Mucosa of rectum (tissue), 2 donors: ENCODE measurements at regions not wholly inside any gene's neighbourhood (a gene's known extent, or its start where the extent isn't known, plus 50 kb on each side); places are given as distances from the start of the nearest gene placed in this dataset.

Experiments
- H3K27ac ChIP-seq, 2 donors: one replicate each; pipeline ENCODE4 v1.7.0; 2013; ENCODE audit warnings: inconsistent platforms in 2 of 2, low read depth in 2 of 2, low read length in 2 of 2
- H3K27me3 ChIP-seq, 2 donors: one replicate each; pipeline ENCODE4 v1.7.0; 2013; ENCODE audit warnings: low read length in 2 of 2; ENCODE audit not compliant: control insufficient read depth in 2 of 2, insufficient read depth in 2 of 2
- H3K36me3 ChIP-seq, 2 donors: one replicate each; pipeline ENCODE4 v1.7.0; 2013; ENCODE audit warnings: low read length in 2 of 2; ENCODE audit not compliant: control insufficient read depth in 2 of 2, insufficient read depth in 2 of 2
- H3K4me1 ChIP-seq, 2 donors: one replicate each; pipeline ENCODE4 v1.7.0; 2013; ENCODE audit warnings: low read length in 2 of 2, mild to moderate bottlenecking in 1 of 2; ENCODE audit not compliant: control insufficient read depth in 2 of 2, insufficient read depth in 2 of 2
- H3K4me3 ChIP-seq, 2 donors: one replicate each; pipeline ENCODE4 v1.7.0; 2013; ENCODE audit warnings: low read length in 2 of 2
- H3K9ac ChIP-seq, 2 donors: one replicate each; pipeline ENCODE4 v1.7.0; 2013; ENCODE audit warnings: low read length in 2 of 2, low read depth in 1 of 2, mild to moderate bottlenecking in 1 of 2
- H3K9me3 ChIP-seq, 2 donors: one replicate each; pipeline ENCODE4 v1.7.0; 2013; ENCODE audit warnings: low read length in 2 of 2; ENCODE audit not compliant: control insufficient read depth in 2 of 2
- donor health status: healthy.
- donor health status: Normal muscosa, but diverticular disease.

DNA sequence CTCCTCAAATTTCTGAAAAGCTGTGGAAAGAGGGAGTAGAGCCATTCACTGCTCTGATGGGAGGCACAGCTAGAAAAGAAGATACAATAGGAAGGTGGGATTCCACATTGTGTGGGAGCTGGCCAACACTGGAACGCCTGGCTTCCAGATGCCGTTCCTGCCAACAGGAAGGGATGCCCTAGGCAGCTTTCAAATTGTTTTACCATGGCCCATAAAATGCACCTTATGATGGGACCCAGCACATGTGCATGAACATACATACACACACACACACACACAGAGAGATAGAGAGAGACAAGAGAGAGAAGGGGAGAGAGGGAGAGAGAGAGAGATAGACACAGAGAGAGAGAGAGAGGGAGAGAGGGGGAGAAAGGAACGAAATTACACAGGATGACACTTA, 86.1 kb upstream of the BZW1 start:
- Histone ChIP-seq H3K9ac (no peak overlapping the region), H3K4me3 (no peak overlapping the region), H3K27ac (no peak overlapping the region)

DNA sequence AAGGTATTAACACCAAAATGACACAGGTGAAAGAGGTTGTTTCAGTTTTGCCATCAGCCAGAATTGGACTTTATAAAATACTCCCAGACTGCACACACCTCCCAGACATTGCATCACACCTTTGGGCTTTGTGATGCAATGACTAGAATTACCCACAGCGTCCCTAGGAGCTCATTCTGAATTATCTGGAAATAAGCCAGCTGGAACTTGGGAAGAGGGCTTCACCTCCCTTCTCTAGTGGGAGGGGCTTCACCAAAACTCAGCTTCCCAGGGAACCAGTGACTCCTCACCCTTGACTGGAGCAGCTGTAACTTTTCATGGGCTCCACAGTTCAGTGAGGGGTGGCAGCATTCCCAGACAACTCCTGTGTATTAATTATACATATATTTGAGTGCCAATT, 83.1 kb upstream of the BZW1 start:
- Histone ChIP-seq H3K9ac (no peak overlapping the region), H3K27ac (no peak overlapping the region), H3K4me1 (no peaks in the 10 kb centered on the region), H3K36me3 (no peaks in the 10 kb centered on the region), H3K9me3 (no peaks in the 10 kb centered on the region), H3K27me3 (peaks cover 0 to 5% of the 10 kb centered on the region in 2 donors), H3K4me3 (no peak overlapping the region)

More for the DNA sequence above, 86.1 kb upstream of the BZW1 start:
- Histone ChIP-seq H3K36me3 (no peaks in the 10 kb centered on the region), H3K9me3 (no peaks in the 10 kb centered on the region), H3K27me3 (peaks cover 0 to 3% of the 10 kb centered on the region in 2 donors), H3K4me1 (no peaks in the 10 kb centered on the region)

DNA sequence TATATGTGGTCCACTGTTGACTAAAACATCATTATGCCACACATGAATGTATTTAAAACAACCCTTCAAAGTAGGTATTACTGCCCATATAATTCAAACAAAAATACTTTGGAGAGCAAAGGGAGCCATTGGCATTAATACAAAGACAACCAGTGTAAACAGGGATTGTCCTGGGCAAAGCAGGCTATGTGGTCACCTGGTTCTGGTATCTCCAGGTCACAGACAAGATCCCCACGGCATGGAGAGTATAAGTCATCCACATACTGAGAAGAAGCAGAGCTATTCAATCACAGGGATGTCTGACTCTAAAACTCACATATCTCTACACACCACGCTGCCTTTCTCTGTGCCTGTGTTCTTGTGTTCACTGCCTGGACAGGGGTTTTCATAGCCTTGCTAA, 81.4 kb upstream of the BZW1 start:
- no peak overlapping the region for H3K27ac ChIP-seq
- no peaks in the 10 kb centered on the region for H3K36me3 ChIP-seq
- H3K9ac ChIP-seq, result no peak overlapping the region
- peaks cover 0 to 3% of the 10 kb centered on the region in 2 donors for H3K27me3 ChIP-seq
- H3K9me3 ChIP-seq, result no peaks in the 10 kb centered on the region
- H3K4me3 ChIP-seq, result no peak overlapping the region
- H3K4me1 ChIP-seq, result no peaks in the 10 kb centered on the region

DNA sequence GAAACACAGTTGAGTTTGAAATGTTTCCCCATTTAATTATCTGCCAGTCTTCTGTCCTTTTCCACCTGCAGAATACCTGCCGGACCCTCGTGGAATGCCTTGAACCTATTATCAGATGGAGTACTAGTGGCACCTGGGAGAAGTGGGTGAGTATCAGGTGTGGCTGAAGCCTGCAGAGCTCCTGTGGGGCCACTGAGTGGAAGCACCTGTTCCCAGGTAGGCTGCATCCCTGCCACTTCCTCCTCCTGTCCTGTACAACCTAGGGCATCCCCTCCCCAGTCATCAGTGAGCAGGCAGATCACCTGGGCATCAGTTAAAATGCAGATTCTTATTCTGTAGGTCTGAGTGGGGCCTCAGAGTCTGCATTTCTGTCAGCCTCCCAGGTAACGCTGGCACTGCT, 80.8 kb upstream of the BZW1 start:
- no peaks in the 10 kb centered on the region for H3K4me1 ChIP-seq
- H3K4me3 ChIP-seq, result no peak overlapping the region
- H3K9me3 ChIP-seq, result no peaks in the 10 kb centered on the region
- H3K36me3 ChIP-seq, result no peaks in the 10 kb centered on the region
- no peak overlapping the region for H3K27ac ChIP-seq
- H3K9ac ChIP-seq, result no peak overlapping the region
- H3K27me3 ChIP-seq, result peaks cover 0 to 3% of the 10 kb centered on the region in 2 donors

GRCh38 chr2:200732866-200733265, 78.8 kb upstream of the BZW1 start:
- no peak overlapping the region for H3K4me3 ChIP-seq
- peaks cover 0 to 3% of the 10 kb centered on the region in 2 donors for H3K27me3 ChIP-seq
- H3K27ac ChIP-seq, result no peak overlapping the region
- H3K4me1 ChIP-seq, result no peaks in the 10 kb centered on the region
- H3K9me3 ChIP-seq, result no peaks in the 10 kb centered on the region
- no peaks in the 10 kb centered on the region for H3K36me3 ChIP-seq
- H3K9ac ChIP-seq, result no peak overlapping the region

DNA sequence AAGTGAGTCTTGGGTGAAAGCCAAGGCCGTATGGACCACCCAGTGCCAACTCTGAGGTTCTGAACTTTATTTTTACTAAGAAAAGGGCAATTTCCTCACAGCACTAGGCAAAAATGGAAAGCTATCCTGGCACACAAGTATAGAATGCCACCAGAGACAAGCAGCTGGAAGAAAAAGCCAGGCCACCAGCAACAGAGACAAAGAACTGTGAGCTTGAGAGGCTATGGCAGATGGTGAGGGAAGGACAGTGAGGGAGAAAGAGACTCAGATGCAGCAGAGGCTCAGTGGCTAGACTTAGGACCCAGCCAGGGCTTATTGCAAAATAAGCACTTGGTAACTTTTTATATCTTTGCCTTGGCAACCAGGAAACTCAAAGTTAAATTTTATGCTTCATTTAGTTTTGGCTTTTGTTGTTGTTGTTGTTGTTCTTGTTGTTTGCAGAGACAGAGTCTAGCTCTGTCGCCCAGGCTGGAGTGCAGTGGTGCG, 78.0 kb upstream of the BZW1 start:
- Histone ChIP-seq H3K27ac (no peak overlapping the region), H3K4me1 (no peaks in the 10 kb centered on the region), H3K27me3 (peaks cover 0 to 3% of the 10 kb centered on the region in 2 donors), H3K36me3 (no peaks in the 10 kb centered on the region), H3K4me3 (no peak overlapping the region), H3K9me3 (no peaks in the 10 kb centered on the region), H3K9ac (no peak overlapping the region)

GRCh38 chr2:200735061-200735460, 76.6 kb upstream of the BZW1 start:
- no peak overlapping the region for H3K4me3 ChIP-seq
- H3K27me3 ChIP-seq, result peaks cover 0 to 3% of the 10 kb centered on the region in 2 donors
- no peak overlapping the region for H3K27ac ChIP-seq

DNA sequence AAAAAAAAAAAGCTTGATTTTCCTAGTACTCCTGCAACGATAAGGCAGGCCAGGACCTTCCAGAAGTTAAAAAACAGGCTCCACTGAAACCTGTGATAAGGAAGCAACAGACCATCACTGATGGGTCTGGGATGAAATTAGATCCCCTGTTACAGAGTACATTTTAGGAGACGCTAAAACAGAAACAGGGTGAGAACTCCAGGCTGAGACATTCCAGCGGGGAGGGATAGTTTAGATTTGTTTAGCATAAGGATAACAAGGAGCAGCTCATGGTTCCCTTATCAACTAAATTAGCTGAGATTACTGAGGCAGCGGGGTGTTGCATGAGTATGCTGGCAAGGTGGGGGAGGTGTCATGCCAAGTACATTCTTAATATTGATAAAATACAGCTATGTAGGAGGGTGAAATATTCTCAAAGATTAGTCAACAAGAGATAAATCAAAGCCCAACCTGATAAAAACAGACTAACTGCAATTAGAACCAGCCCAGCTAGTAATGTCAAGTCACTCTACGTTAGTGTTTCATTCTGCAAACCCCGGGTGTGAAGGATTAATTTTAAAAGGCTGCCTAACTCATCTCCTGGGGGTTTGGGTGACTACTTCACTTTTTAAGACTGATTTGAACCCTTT, 75.0 kb upstream of the BZW1 start:
- no peaks in the 10 kb centered on the region for H3K9me3 ChIP-seq
- H3K27me3 ChIP-seq, result no peaks in the 10 kb centered on the region
- H3K9ac ChIP-seq, result no peak overlapping the region
- no peak overlapping the region for H3K4me3 ChIP-seq
- H3K36me3 ChIP-seq, result no peaks in the 10 kb centered on the region
- peaks cover 5 to 12% of the 10 kb centered on the region in 2 donors for H3K4me1 ChIP-seq
- no peak overlapping the region for H3K27ac ChIP-seq

More at GRCh38 chr2:200735061-200735460, 76.6 kb upstream of the BZW1 start:
- Histone ChIP-seq H3K9ac (no peak overlapping the region), H3K4me1 (no peaks in the 10 kb centered on the region), H3K36me3 (no peaks in the 10 kb centered on the region), H3K9me3 (no peaks in the 10 kb centered on the region)

GRCh38 chr2:200737585-200737984, 74.1 kb upstream of the BZW1 start:
- no peaks in the 10 kb centered on the region for H3K27me3 ChIP-seq
- no peak overlapping the region for H3K4me3 ChIP-seq
- H3K9me3 ChIP-seq, result no peaks in the 10 kb centered on the region
- H3K27ac ChIP-seq, result no peak overlapping the region
- peaks cover 11 to 21% of the 10 kb centered on the region in 2 donors for H3K4me1 ChIP-seq
- H3K9ac ChIP-seq, result no peak overlapping the region
- H3K36me3 ChIP-seq, result no peaks in the 10 kb centered on the region

DNA sequence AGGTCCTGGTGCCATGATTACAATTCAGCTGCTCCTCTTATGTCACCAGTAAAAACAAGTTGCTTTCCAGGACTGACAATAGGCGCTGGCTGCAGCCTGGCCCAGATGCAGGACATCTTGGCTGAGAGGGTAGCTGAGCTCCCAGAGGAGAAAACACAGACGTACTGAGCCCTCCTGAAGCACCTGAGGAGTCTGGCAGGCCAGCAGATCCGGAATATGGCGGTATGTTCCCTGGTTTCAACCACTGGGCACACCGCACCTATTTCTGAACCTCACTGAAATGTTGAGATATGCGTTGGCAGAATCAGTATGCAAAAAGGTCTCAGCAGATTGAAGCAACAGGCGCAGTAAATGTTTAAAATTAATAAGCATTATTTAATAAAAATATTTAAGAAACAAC, 73.1 kb upstream of the BZW1 start:
- Histone ChIP-seq H3K9me3 (no peaks in the 10 kb centered on the region), H3K27me3 (no peaks in the 10 kb centered on the region), H3K36me3 (no peaks in the 10 kb centered on the region), H3K4me3 (no peak overlapping the region), H3K27ac (no peak overlapping the region), H3K4me1 (peaks cover 12 to 22% of the 10 kb centered on the region in 2 donors), H3K9ac (no peak overlapping the region)
